HepG2 (cell line): ENCODE measurements at regions not wholly inside any gene's neighbourhood (a gene's known extent, or its start where the extent isn't known, plus 50 kb on each side); places are given as distances from the start of the nearest gene placed in this dataset.

Experiments used
- ELF1 ChIP-seq: sonication (generic); formaldehyde crosslinking; IDR thresholded peaks from 2 replicates; pipeline ENCODE4 v1.4.0; 2020; ENCODE audit warnings: missing genetic modification reagents
- KAT2B ChIP-seq: fragments of 150-350 bp; IDR thresholded peaks from 2 replicates; pipeline ENCODE4 v1.6.1; 2014; ENCODE audit warnings: low read depth, low read length, borderline replicate concordance
- KAT7 ChIP-seq: IDR thresholded peaks from 2 replicates; pipeline ENCODE4 v1.6.1; 2018; ENCODE audit warnings: borderline replicate concordance, missing compliant biosample characterization
- NR2C2 ChIP-seq: sonication (generic); formaldehyde crosslinking; IDR thresholded peaks from 2 replicates; pipeline ENCODE4 v1.4.0; 2020; ENCODE audit warnings: missing genetic modification reagents, mild to moderate bottlenecking, moderate library complexity, borderline replicate concordance
- POLR2A ChIP-seq, 2 experiments: IDR thresholded peaks; 2 replicates each; pipeline ENCODE4 v1.6.1; 2011; ENCODE audit warnings: low read depth in 2 of 2, low read length in 2 of 2, mild to moderate bottlenecking in 1 of 2, moderate library complexity in 1 of 2; ENCODE audit not compliant: insufficient read depth in 1 of 2
- RAD21 ChIP-seq: fragments of 450-650 bp; formaldehyde crosslinking; IDR thresholded peaks from 2 replicates; pipeline ENCODE4 v1.5.0; 2020; ENCODE audit warnings: mild to moderate bottlenecking
- ZMAT3 ChIP-seq: sonication (generic); formaldehyde crosslinking; conservative IDR thresholded peaks from 2 replicates; pipeline ENCODE4 v1.7.0; 2021; ENCODE audit warnings: missing genetic modification reagents
- ZNF883 ChIP-seq: sonication (generic); formaldehyde crosslinking; IDR thresholded peaks from 2 replicates; pipeline ENCODE4 v1.5.1; 2020; ENCODE audit warnings: mild to moderate bottlenecking, missing genetic modification reagents; ENCODE audit errors: not compliant biosample characterization
- TF ChIP-seq, protein P1 (sequence below): sonication (generic); formaldehyde crosslinking; IDR thresholded peaks from 2 replicates; pipeline ENCODE4 v1.8.1; 2022; ENCODE audit warnings: low read depth, mild to moderate bottlenecking, missing genetic modification reagents
- TF ChIP-seq, protein P2 (sequence below), 2 experiments: IDR thresholded peaks; 2 replicates each; pipeline ENCODE4 v1.6.1; 2011 to 2012; ENCODE audit warnings: low read length in 2 of 2, borderline replicate concordance in 1 of 2, low read depth in 1 of 2, mild to moderate bottlenecking in 1 of 2, moderate library complexity in 1 of 2
- TF ChIP-seq, protein P3 (sequence below): sonication (generic); formaldehyde crosslinking; IDR thresholded peaks from 2 replicates; pipeline ENCODE4 v1.5.0; 2020; ENCODE audit warnings: mild to moderate bottlenecking, missing genetic modification reagents, moderate library complexity

DNA sequence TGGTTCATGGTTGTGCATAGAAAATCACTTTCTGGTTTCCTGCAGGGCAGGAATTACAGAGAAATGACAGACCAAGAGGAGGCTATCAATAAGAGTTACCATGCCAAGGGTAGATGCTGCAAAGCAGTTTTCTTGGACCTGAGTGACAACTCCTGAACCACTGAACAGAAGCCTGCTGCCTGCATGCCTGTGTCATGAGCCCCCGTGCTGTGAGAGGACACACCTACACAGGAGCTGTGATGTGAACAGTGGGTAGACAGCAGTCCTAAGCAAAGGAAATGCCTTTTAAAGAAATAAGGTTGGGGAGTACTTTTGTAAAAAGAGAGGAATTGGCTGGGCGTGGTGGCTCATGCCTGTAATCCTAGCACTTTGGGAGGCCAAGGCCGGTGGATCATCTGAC lies 54.2 kb upstream of the CREB1 start:
- TF ChIP-seq, protein P1, sequence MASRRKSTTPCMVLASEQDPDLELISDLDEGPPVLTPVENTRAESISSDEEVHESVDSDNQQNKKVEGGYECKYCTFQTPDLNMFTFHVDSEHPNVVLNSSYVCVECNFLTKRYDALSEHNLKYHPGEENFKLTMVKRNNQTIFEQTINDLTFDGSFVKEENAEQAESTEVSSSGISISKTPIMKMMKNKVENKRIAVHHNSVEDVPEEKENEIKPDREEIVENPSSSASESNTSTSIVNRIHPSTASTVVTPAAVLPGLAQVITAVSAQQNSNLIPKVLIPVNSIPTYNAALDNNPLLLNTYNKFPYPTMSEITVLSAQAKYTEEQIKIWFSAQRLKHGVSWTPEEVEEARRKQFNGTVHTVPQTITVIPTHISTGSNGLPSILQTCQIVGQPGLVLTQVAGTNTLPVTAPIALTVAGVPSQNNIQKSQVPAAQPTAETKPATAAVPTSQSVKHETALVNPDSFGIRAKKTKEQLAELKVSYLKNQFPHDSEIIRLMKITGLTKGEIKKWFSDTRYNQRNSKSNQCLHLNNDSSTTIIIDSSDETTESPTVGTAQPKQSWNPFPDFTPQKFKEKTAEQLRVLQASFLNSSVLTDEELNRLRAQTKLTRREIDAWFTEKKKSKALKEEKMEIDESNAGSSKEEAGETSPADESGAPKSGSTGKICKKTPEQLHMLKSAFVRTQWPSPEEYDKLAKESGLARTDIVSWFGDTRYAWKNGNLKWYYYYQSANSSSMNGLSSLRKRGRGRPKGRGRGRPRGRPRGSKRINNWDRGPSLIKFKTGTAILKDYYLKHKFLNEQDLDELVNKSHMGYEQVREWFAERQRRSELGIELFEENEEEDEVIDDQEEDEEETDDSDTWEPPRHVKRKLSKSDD (CRISPR knock-in tag) = no peak
- no peak for TF ChIP-seq ZMAT3
- TF ChIP-seq, protein P2, sequence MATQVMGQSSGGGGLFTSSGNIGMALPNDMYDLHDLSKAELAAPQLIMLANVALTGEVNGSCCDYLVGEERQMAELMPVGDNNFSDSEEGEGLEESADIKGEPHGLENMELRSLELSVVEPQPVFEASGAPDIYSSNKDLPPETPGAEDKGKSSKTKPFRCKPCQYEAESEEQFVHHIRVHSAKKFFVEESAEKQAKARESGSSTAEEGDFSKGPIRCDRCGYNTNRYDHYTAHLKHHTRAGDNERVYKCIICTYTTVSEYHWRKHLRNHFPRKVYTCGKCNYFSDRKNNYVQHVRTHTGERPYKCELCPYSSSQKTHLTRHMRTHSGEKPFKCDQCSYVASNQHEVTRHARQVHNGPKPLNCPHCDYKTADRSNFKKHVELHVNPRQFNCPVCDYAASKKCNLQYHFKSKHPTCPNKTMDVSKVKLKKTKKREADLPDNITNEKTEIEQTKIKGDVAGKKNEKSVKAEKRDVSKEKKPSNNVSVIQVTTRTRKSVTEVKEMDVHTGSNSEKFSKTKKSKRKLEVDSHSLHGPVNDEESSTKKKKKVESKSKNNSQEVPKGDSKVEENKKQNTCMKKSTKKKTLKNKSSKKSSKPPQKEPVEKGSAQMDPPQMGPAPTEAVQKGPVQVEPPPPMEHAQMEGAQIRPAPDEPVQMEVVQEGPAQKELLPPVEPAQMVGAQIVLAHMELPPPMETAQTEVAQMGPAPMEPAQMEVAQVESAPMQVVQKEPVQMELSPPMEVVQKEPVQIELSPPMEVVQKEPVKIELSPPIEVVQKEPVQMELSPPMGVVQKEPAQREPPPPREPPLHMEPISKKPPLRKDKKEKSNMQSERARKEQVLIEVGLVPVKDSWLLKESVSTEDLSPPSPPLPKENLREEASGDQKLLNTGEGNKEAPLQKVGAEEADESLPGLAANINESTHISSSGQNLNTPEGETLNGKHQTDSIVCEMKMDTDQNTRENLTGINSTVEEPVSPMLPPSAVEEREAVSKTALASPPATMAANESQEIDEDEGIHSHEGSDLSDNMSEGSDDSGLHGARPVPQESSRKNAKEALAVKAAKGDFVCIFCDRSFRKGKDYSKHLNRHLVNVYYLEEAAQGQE (IDR thresholded peaks at IDR 0.05; ENCODE audit: borderline replicate concordance in 1 of 2, low read depth in 1 of 2, low read length in 2 of 2) = no peak
- no peak for TF ChIP-seq KAT7
- TF ChIP-seq ELF1 (CRISPR knock-in tag) = no peak
- TF ChIP-seq POLR2A (IDR thresholded peaks at IDR 0.05; ENCODE audit: insufficient read depth in 1 of 2, low read depth in 2 of 2, low read length in 2 of 2) = no peak
- TF ChIP-seq, protein P3, sequence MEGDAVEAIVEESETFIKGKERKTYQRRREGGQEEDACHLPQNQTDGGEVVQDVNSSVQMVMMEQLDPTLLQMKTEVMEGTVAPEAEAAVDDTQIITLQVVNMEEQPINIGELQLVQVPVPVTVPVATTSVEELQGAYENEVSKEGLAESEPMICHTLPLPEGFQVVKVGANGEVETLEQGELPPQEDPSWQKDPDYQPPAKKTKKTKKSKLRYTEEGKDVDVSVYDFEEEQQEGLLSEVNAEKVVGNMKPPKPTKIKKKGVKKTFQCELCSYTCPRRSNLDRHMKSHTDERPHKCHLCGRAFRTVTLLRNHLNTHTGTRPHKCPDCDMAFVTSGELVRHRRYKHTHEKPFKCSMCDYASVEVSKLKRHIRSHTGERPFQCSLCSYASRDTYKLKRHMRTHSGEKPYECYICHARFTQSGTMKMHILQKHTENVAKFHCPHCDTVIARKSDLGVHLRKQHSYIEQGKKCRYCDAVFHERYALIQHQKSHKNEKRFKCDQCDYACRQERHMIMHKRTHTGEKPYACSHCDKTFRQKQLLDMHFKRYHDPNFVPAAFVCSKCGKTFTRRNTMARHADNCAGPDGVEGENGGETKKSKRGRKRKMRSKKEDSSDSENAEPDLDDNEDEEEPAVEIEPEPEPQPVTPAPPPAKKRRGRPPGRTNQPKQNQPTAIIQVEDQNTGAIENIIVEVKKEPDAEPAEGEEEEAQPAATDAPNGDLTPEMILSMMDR (CRISPR knock-in tag) = no peak
- TF ChIP-seq NR2C2 (CRISPR knock-in tag) = no peak
- no peak for TF ChIP-seq ZNF883 (CRISPR knock-in tag)
- TF ChIP-seq KAT2B = no peak
- no peak for TF ChIP-seq RAD21 (CRISPR knock-in tag)
